PC-9 (cell line): ENCODE measurements at regions not wholly inside any gene's neighbourhood (a gene's known extent, or its start where the extent isn't known, plus 50 kb on each side); places are given as distances from the start of the nearest gene placed in this dataset.

Experiments used
- BruUV-seq: library from RNA; stranded (reverse); fragments of 400-500 nt; replicated peaks from 2 replicates; lab custom pipeline; 2021; lab: Mats Ljungman, UMichigan
- CTCF ChIA-PET: fragments of 300-600 bp; sonication (Branson Sonifier 250); formaldehyde crosslinking; loops from one replicate; lab custom pipeline; 2022; ENCODE audit warnings: antibody characterized with exemption; lab: Charles Lee
- POLR2A ChIA-PET: fragments of 300-600 bp; sonication (Branson Sonifier 250); formaldehyde crosslinking; loops from one replicate; lab custom pipeline; 2022; ENCODE audit warnings: antibody characterized with exemption; ENCODE audit not compliant: unreplicated experiment; lab: Charles Lee
- DNase-seq, 2 experiments: peaks; one replicate each; pipeline versions ENCODE4 v3.0.0 to v3.0.0-alpha.2; 2015 to 2022; ENCODE audit warnings: mixed read lengths in 1 of 2
- H2AFZ ChIP-seq: fragments of 200-600 bp; sonication (generic); 2 replicates; pipeline ENCODE4 v1.8.1; 2017; ENCODE audit warnings: antibody characterized with exemption
- H3F3A ChIP-seq: fragments of 200-600 bp; sonication (generic); 2 replicates; pipeline ENCODE4 v1.8.1; 2017; ENCODE audit warnings: antibody characterized with exemption, mild to moderate bottlenecking, low read depth; ENCODE audit not compliant: insufficient read depth
- H3K27ac ChIP-seq: fragments of 200-600 bp; sonication (generic); 2 replicates; pipeline ENCODE4 v1.6.1; 2016; ENCODE audit warnings: mixed run types
- H3K27me3 ChIP-seq: fragments of 200-600 bp; sonication (generic); 2 replicates; pipeline ENCODE4 v1.6.1; 2016; ENCODE audit warnings: low read depth, mixed run types; ENCODE audit not compliant: insufficient read depth
- H3K36me3 ChIP-seq: fragments of 200-600 bp; sonication (generic); 2 replicates; pipeline ENCODE4 v1.6.1; 2016; ENCODE audit warnings: low read depth, mixed run types
- H3K4me1 ChIP-seq: fragments of 200-600 bp; sonication (generic); replicated peaks from 2 replicates; pipeline ENCODE4 v1.6.1; 2016; ENCODE audit warnings: mixed run types; ENCODE audit not compliant: insufficient read depth
- H3K4me2 ChIP-seq: fragments of 200-600 bp; sonication (generic); 2 replicates; pipeline ENCODE4 v1.6.1; 2017; ENCODE audit warnings: mixed run types
- H3K4me3 ChIP-seq: fragments of 200-600 bp; sonication (generic); 2 replicates; pipeline ENCODE4 v1.6.1; 2016; ENCODE audit warnings: mixed run types
- H3K79me2 ChIP-seq: fragments of 200-600 bp; sonication (generic); 2 replicates; pipeline ENCODE4 v1.6.1; 2017; ENCODE audit warnings: low read depth, mixed run types
- H3K9me2 ChIP-seq: fragments of 200-600 bp; sonication (generic); 2 replicates; pipeline ENCODE4 v1.8.1; 2017; ENCODE audit warnings: mild to moderate bottlenecking; ENCODE audit not compliant: insufficient read depth
- H3K9me3 ChIP-seq: fragments of 200-600 bp; sonication (generic); 2 replicates; pipeline ENCODE4 v1.8.1; 2016; ENCODE audit warnings: low read depth; ENCODE audit not compliant: insufficient read depth
- H4K20me1 ChIP-seq: fragments of 200-600 bp; sonication (generic); 2 replicates; pipeline ENCODE4 v1.8.1; 2017; ENCODE audit not compliant: insufficient read depth
- CTCF ChIP-seq: fragments of 200-600 bp; sonication (generic); conservative IDR thresholded peaks from 2 replicates; pipeline ENCODE4 v1.6.1; 2017; ENCODE audit warnings: mixed run types, antibody characterized with exemption, mild to moderate bottlenecking, moderate library complexity
- EZH2 ChIP-seq: fragments of 200-600 bp; sonication (generic); IDR thresholded peaks from 2 replicates; pipeline ENCODE4 v1.8.0; 2017; ENCODE audit warnings: antibody characterized with exemption, low read depth
- intact Hi-C: fragments of 100-400 bp; cut with micrococcal nuclease; formaldehyde crosslinking; loops from one replicate; pipeline ENCODE4 v1.10.0; 2022; ENCODE audit not compliant: unreplicated experiment

- intact Hi-C loops, result no loop called here
- POLR2A ChIA-PET, result no interaction called here
- no peaks in the 10 kb centered on the region for H3K79me2 ChIP-seq
- DNase-seq, result peak in 1 of 2 experiments; percentile 26
- no peaks in the 10 kb centered on the region for H3F3A ChIP-seq
- no peak overlapping the region for H2AFZ ChIP-seq
- H3K4me1 ChIP-seq, result no peaks in the 10 kb centered on the region
- no peaks in the 10 kb centered on the region for H4K20me1 ChIP-seq
- H3K9me3 ChIP-seq, result no peaks in the 10 kb centered on the region
- no peaks in the 10 kb centered on the region for H3K9me2 ChIP-seq
- TF ChIP-seq CTCF, result no peak
- no peak for TF ChIP-seq EZH2
- CTCF ChIA-PET, result no interaction called here
- no peaks in the 10 kb centered on the region for H3K27me3 ChIP-seq
- no peak overlapping the region for H3K27ac ChIP-seq
- BruUV-seq, result no TSS peak
- no peak overlapping the region for H3K4me3 ChIP-seq
- H3K36me3 ChIP-seq, result no peaks in the 10 kb centered on the region
- no peak overlapping the region for H3K4me2 ChIP-seq
Measured at GRCh38 chr7:46397591-46397990, 476.5 kb upstream of the IGFBP3 start.

GRCh38 chr7:46396481-46396880 lies 475.4 kb upstream of the IGFBP3 start:
- no peak for TF ChIP-seq EZH2
- no peak for TF ChIP-seq CTCF
- intact Hi-C loops, result no loop called here
- POLR2A ChIA-PET, result no interaction called here

GRCh38 chr7:46393142-46393541 lies 472.1 kb upstream of the IGFBP3 start:
- Histone ChIP-seq H3K4me3 (no peak overlapping the region), H3K27me3 (no peaks in the 10 kb centered on the region), H3K4me1 (no peaks in the 10 kb centered on the region), H3F3A (no peaks in the 10 kb centered on the region), H3K36me3 (no peaks in the 10 kb centered on the region), H3K27ac (no peak overlapping the region), H2AFZ (no peak overlapping the region), H3K9me3 (no peaks in the 10 kb centered on the region), H3K4me2 (no peak overlapping the region), H4K20me1 (no peaks in the 10 kb centered on the region), H3K9me2 (no peaks in the 10 kb centered on the region), H3K79me2 (no peaks in the 10 kb centered on the region)
- intact Hi-C loops, result no loop called here
- DNase-seq, result no peak
- ChIA-PET POLR2A (no interaction called here), CTCF (no interaction called here)
- no TSS peak for BruUV-seq
- TF ChIP-seq CTCF (no peak), EZH2 (no peak)

More at GRCh38 chr7:46396481-46396880, 475.4 kb upstream of the IGFBP3 start:
- no peaks in the 10 kb centered on the region for H3K4me1 ChIP-seq
- BruUV-seq, result no TSS peak
- no peak for DNase-seq
- H3K9me3 ChIP-seq, result no peaks in the 10 kb centered on the region
- H3K79me2 ChIP-seq, result no peaks in the 10 kb centered on the region
- no peaks in the 10 kb centered on the region for H3K36me3 ChIP-seq
- H2AFZ ChIP-seq, result no peak overlapping the region
- H3K4me2 ChIP-seq, result no peak overlapping the region
- no peaks in the 10 kb centered on the region for H4K20me1 ChIP-seq
- no peak overlapping the region for H3K27ac ChIP-seq
- H3K4me3 ChIP-seq, result no peak overlapping the region
- no peaks in the 10 kb centered on the region for H3K9me2 ChIP-seq
- no peaks in the 10 kb centered on the region for H3F3A ChIP-seq
- no peaks in the 10 kb centered on the region for H3K27me3 ChIP-seq
- CTCF ChIA-PET, result no interaction called here
